ENCODE measurements at regions not wholly inside any gene's neighbourhood (a gene's known extent, or its start where the extent isn't known, plus 50 kb on each side); places are given as distances from the start of the nearest gene placed in this dataset.
A peak's percentile ranks its signal among the peaks of the same experiment; 100 is the strongest.
"Not testable (repeated sequence)": the region's sequence is repeated elsewhere in the genome, so short reads cannot be mapped to it uniquely, and the experiment has no call there.

DNA sequence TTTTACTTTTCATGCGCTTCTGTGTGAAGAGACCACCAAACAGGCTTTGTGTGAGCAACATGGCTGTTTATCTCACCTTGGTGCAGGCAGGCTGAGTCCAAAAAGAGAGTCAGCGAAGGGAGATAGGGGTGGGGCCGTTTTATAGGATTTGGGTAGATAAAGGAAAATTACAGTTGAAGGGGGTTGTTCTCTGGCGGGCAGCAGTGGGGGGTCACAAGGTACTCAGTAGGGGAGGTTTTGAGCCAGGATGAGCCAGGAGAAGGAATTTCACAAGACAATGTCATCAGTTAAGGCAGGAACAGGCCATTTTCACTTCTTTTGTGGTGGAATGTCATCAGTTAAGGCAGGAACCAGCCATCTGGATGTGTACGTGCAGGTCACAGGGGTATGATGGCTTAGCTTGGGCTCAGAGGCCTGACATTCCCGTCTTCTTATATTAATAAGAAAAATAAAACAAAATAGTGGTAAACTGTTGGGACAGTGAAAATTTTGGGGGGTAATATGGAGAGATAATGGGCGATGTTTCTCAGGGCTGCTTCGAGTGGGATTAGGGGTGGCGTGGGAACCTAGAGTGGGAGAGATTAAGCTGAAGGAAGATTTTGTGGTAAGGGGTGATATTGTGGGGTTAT is 670.0 kb downstream of the SUCLG1 start:
- not testable (repeated sequence) for DNase-seq

- DNase-seq, result no peak
Measured at GRCh38 chr2:83787189-83787588, 671.9 kb downstream of the SUCLG1 start.

- DNase-seq, result no peak
Measured at GRCh38 chr2:83786140-83786539, 672.9 kb downstream of the SUCLG1 start.

DNA sequence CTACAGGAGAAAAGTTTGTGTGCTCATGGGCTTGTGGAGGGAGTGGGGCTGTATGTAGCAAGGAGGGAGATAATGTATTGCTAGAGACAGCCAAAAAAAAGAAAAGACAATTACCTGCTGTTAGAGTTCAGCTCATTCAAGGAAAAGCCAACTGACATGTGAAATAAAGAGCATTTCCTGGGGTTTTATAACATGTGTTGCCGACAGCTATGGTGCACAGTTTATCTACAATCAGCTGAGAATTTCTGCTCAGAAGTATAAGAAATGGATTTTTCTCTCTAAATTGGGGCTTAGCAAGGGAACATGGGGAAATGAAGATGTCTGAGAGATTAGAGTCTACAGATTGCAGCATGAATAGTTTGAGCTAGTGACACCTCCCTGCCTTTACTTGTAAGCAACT is 674.1 kb downstream of the SUCLG1 start:
- DNase-seq, result no peak

GRCh38 chr2:83784315-83784714 is 674.8 kb downstream of the SUCLG1 start:
- no peak for DNase-seq

- no peak for DNase-seq
Measured at GRCh38 chr2:83782122-83782521, 677.0 kb downstream of the SUCLG1 start.

- DNase-seq, result no peak
Measured at GRCh38 chr2:83764447-83765005, 694.6 kb downstream of the SUCLG1 start.

DNA sequence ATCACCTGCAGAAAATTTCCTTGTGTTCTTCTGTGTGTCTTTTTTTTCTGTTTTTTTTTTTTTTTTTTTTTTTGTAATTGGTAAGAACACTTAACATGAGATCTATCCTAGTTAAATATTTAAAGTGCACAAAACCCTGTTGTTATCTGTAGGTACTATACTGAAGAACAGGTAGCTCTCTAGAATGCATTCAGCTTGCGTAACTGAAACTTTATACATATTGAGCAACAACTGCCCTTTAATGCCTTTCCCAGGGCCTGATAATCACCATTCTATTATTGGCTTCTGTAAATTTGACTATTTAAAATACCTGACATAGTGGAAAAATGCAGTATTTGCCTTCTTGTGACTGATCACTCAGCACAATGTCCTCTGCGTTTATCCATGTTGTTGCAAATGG is 701.8 kb downstream of the SUCLG1 start:
- DNase-seq, result no peak

GRCh38 chr2:83756219-83756618 is 702.9 kb downstream of the SUCLG1 start:
- no peak for DNase-seq

- DNase-seq, result no peak
Measured at GRCh38 chr2:83747141-83747540, 711.9 kb downstream of the SUCLG1 start.

GRCh38 chr2:83744855-83745254 is 714.2 kb downstream of the SUCLG1 start:
- no peak for DNase-seq

- peak in 3 of 58 donors; percentile 4 to 6 (median 5) for DNase-seq
Measured at GRCh38 chr2:83742117-83742782, 716.8 kb downstream of the SUCLG1 start.

DNA sequence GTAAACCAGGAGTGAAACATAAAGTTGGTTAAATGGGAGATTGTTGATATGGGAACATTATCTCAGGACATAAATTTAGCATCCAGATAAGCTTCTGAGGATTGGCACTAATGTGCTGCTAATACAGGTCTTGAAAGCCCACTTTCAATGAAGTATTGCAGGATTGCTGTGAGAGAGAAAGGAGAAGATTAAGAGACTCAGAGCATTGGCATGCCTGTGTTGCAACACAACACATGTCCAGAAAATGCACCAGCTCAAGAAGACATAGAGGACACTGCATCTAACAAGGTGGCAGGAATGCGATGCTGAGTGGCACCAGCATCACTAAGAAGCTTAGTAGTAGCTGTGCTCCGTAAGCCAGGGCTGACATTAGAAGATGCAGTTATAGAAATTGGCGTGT is 728.9 kb downstream of the SUCLG1 start:
- no peak for DNase-seq

DNA sequence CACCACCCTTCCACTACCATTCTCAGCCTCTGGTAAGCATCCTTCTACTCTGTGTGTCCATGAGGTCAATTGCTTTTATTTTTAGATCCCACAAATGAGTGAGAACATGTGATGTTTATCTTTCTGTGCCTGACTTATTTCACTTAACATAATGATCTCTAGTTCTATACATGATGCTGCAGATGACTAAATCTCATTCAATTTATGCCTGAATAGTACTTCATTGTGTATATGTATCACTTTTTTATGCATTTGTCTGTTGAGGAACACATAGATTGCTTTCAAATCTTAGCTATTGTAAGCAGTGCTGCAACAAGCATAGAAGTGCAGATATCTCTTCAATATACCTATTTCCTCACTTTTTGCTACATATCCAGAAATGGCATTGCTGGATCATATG is 733.3 kb downstream of the SUCLG1 start:
- no peak for DNase-seq

GRCh38 chr2:83705146-83705545 is 753.9 kb downstream of the SUCLG1 start:
- no peak for DNase-seq

DNA sequence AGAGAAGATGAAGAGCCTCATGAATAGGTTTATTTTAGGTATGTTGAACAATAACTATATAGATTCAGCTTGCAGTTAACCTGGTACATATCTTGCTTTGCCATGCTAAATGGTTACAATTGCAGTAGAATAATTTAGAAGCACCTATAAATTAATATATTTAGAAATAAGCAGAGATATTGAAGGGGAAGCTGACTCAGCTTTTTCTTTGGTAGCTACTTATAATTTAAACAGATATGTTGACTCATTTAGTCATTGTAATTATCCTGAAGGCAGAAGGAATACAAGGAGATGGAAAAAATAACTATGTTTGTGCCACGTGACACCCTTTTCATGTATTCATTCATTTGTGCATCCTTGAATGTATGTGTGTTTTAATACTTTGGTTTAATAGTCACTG is 755.5 kb downstream of the SUCLG1 start:
- DNase-seq, result no peak

GRCh38 chr2:83696838-83697237 is 762.2 kb downstream of the SUCLG1 start:
- no peak for DNase-seq

GRCh38 chr2:83695530-83695929 is 763.5 kb downstream of the SUCLG1 start:
- no peak for DNase-seq

DNA sequence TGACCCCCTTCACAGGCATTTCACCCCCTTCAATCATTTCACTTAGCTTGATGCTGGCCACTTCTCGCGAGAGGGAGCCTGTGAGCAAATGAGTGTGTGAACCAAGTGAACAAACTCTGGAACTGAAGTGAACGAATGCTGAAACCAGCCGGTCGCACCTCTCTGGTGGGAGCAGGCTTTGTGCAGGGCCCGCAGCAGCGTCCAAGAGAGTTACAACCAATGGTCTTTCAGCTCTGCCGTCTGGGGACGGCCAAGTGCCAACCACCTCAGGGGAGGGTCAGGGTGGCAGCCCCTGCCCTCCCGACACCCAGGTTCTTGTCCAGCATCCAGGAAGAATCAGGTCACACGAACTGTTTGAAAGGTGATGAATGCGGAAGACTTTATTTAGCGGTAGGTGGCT is 764.0 kb downstream of the SUCLG1 start:
- no peak for DNase-seq

DNA sequence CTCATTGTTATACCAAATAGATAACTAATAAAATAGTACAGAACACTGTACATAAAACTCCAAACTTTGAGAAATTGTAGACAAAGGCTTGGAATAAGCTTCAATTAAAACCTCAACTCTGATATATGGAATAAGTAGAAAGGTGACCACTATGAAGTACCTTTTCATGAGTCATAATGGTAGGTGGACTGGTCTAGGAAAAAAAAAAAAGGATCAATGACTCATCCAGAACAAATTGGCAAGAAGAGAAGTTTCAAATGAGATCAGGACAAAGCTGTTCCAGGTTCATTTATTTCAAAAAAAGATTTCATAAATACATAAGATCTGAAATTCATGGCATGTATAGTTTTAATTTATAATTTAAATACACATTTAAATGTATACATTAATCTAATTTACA is 769.7 kb downstream of the SUCLG1 start:
- no peak for DNase-seq

GRCh38 chr2:83686863-83687262 is 772.2 kb downstream of the SUCLG1 start:
- DNase-seq, result peak in 35 of 58 donors; percentile 0 to 65 (median 18)

GRCh38 chr2:83674050-83674449 is 785.0 kb downstream of the SUCLG1 start:
- no peak for DNase-seq

DNA sequence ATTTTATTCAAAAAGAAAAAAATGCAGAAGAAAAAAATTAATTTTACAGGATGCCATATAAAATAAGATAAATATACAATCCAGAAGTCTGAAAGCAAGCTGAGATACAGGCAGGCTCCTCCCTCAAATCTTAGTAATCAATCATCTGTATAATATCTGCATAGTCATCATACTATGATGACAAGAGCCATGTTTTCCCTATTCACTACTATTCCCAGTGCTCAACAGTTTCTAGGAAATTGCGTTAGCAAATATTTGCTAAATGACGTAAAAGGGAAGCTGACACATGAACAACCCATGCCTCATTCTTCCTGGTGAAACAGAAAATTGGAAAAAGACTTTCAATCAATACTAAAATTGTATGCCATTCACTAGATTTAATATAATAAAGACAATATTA is 793.2 kb downstream of the SUCLG1 start:
- no peak for DNase-seq

Measured in anterior cingulate cortex (tissue), 58 donors.